GM04503 (cell line): ENCODE measurements at regions not wholly inside any gene's neighbourhood (a gene's known extent, or its start where the extent isn't known, plus 50 kb on each side); places are given as distances from the start of the nearest gene placed in this dataset.

Source experiments
- DNase-seq: peaks from one replicate; pipeline ENCODE4 v3.0.0-alpha.2; 2012; ENCODE audit warnings: low read depth

- no peak for DNase-seq
Measured at GRCh38 chr2:51638811-51639210, 606.9 kb upstream of the NRXN1 start.

- DNase-seq = no peak
Measured at GRCh38 chr2:51633073-51633472, 601.1 kb upstream of the NRXN1 start.

- DNase-seq = no peak
Measured at GRCh38 chr2:51629406-51629805, 597.5 kb upstream of the NRXN1 start.

GRCh38 chr2:51628917-51629316 is 597.0 kb upstream of the NRXN1 start:
- no peak for DNase-seq

- no peak for DNase-seq
Measured at GRCh38 chr2:51624995-51625394, 593.1 kb upstream of the NRXN1 start.

- DNase-seq = no peak
Measured at GRCh38 chr2:51620796-51621195, 588.9 kb upstream of the NRXN1 start.

GRCh38 chr2:51619961-51620360 is 588.0 kb upstream of the NRXN1 start:
- DNase-seq = no peak

GRCh38 chr2:51612387-51612786 is 580.5 kb upstream of the NRXN1 start:
- no peak for DNase-seq

- no peak for DNase-seq
Measured at GRCh38 chr2:51601706-51602105, 569.8 kb upstream of the NRXN1 start.

- no peak for DNase-seq
Measured at GRCh38 chr2:51597086-51597485, 565.2 kb upstream of the NRXN1 start.

GRCh38 chr2:51595836-51596235 is 563.9 kb upstream of the NRXN1 start:
- no peak for DNase-seq

- DNase-seq = no peak
Measured at GRCh38 chr2:51581636-51582267, 549.8 kb upstream of the NRXN1 start.

GRCh38 chr2:51579412-51579811 is 547.5 kb upstream of the NRXN1 start:
- no peak for DNase-seq

- DNase-seq = no peak
Measured at GRCh38 chr2:51575181-51575580, 543.2 kb upstream of the NRXN1 start.

- no peak for DNase-seq
Measured at GRCh38 chr2:51559026-51559425, 527.1 kb upstream of the NRXN1 start.

GRCh38 chr2:51553476-51553875 is 521.5 kb upstream of the NRXN1 start:
- no peak for DNase-seq

GRCh38 chr2:51535763-51536162 is 503.8 kb upstream of the NRXN1 start:
- DNase-seq = no peak

GRCh38 chr2:51534166-51534565 is 502.2 kb upstream of the NRXN1 start:
- no peak for DNase-seq

GRCh38 chr2:51528156-51528555 is 496.2 kb upstream of the NRXN1 start:
- DNase-seq = no peak

- DNase-seq = no peak
Measured at GRCh38 chr2:51526766-51527165, 494.8 kb upstream of the NRXN1 start.

- DNase-seq = no peak
Measured at GRCh38 chr2:51516667-51517066, 484.7 kb upstream of the NRXN1 start.

GRCh38 chr2:51511002-51511401 is 479.1 kb upstream of the NRXN1 start:
- no peak for DNase-seq

- DNase-seq = no peak
Measured at GRCh38 chr2:51510303-51510702, 478.4 kb upstream of the NRXN1 start.

- DNase-seq = no peak
Measured at GRCh38 chr2:51505533-51505932, 473.6 kb upstream of the NRXN1 start.
